ENCODE measurements at regions not wholly inside any gene's neighbourhood (a gene's known extent, or its start where the extent isn't known, plus 50 kb on each side); places are given as distances from the start of the nearest gene placed in this dataset.
"Not testable (repeated sequence)": the region's sequence is repeated elsewhere in the genome, so short reads cannot be mapped to it uniquely, and the experiment has no call there.

GRCh38 chr1:206317878-206318514 lies 114.7 kb downstream of the SRGAP2 start:
- peak; percentile 82 for ATAC-seq (ENCODE audit: insufficient read depth, low read depth)
- not testable (repeated sequence) for H3K9me3 ChIP-seq (ENCODE audit: insufficient read depth, low read length, severe bottlenecking); H3K27ac ChIP-seq (ENCODE audit: low read length); H3K36me3 ChIP-seq (ENCODE audit: insufficient read depth, low read length); H3K4me3 ChIP-seq (ENCODE audit: low read depth in 1 of 2, low read length in 2 of 2); H3K4me2 ChIP-seq (ENCODE audit: insufficient read depth, low read length); H3K79me2 ChIP-seq (ENCODE audit: insufficient read depth, low read length); H2AFZ ChIP-seq (ENCODE audit: low read depth, low read length); H3K9ac ChIP-seq (ENCODE audit: low read depth, low read length); H3K4me1 ChIP-seq (ENCODE audit: insufficient read depth, low read length); H4K20me1 ChIP-seq (ENCODE audit: insufficient read depth, low read length); DNase-seq; H3K27me3 ChIP-seq (ENCODE audit: insufficient read depth, low read length, poor library complexity)

GRCh38 chr1:206320227-206320626 lies 116.9 kb downstream of the SRGAP2 start:
- H3K79me2 ChIP-seq (ENCODE audit: insufficient read depth, low read length); H3K9ac ChIP-seq (ENCODE audit: low read depth, low read length); DNase-seq; H3K4me1 ChIP-seq (ENCODE audit: insufficient read depth, low read length); H3K27ac ChIP-seq (ENCODE audit: low read length); H3K4me3 ChIP-seq (ENCODE audit: low read depth in 1 of 2, low read length in 2 of 2); H3K9me3 ChIP-seq (ENCODE audit: insufficient read depth, low read length, severe bottlenecking); H3K4me2 ChIP-seq (ENCODE audit: insufficient read depth, low read length); ATAC-seq (ENCODE audit: insufficient read depth, low read depth); H4K20me1 ChIP-seq (ENCODE audit: insufficient read depth, low read length); H3K27me3 ChIP-seq (ENCODE audit: insufficient read depth, low read length, poor library complexity); H2AFZ ChIP-seq (ENCODE audit: low read depth, low read length); H3K36me3 ChIP-seq (ENCODE audit: insufficient read depth, low read length): not testable (repeated sequence)

DNA sequence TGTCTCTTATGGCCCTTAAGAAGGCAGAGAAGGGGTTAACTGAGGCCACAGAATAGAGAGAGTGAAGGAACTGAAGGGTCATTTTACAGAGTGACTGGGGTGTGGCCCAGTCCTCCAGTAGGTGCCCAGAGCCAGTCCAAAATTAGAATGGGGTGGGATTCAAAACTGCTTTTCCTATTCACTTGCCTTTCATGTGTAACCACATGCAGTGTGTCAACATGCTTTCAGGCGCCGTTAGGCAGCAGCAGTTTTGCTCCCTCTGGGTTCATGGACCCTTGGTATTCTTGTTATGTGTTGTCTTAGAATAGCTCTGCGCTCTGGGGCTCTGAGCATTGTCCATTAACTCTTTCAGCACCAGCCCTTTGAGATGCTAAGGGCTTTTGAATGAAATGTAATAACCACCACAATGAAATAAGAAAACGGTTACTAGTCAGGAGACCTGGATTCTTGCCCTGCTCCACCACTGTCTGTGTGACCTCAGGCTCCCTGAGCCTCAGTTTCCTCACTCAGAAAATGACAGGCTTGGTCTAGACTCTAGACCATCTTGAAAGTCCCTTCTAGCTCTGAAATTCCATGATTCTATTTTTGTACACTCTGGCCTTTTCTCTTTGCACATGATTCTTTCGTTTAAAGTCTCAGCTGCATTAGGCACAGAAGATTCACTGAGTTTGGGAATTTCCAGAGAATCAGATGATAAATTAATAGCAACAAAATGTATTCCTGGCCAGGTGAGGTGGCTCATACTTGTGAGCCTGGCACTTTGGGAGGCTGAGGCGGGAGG lies 123.0 kb downstream of the SRGAP2 start:
- DNase-seq; H4K20me1 ChIP-seq (ENCODE audit: insufficient read depth, low read length); H3K4me3 ChIP-seq (ENCODE audit: low read depth in 1 of 2, low read length in 2 of 2); H3K9me3 ChIP-seq (ENCODE audit: insufficient read depth, low read length, severe bottlenecking); H3K27me3 ChIP-seq (ENCODE audit: insufficient read depth, low read length, poor library complexity); H3K4me2 ChIP-seq (ENCODE audit: insufficient read depth, low read length); H3K36me3 ChIP-seq (ENCODE audit: insufficient read depth, low read length); H3K4me1 ChIP-seq (ENCODE audit: insufficient read depth, low read length); H2AFZ ChIP-seq (ENCODE audit: low read depth, low read length); H3K27ac ChIP-seq (ENCODE audit: low read length); ATAC-seq (ENCODE audit: insufficient read depth, low read depth); H3K79me2 ChIP-seq (ENCODE audit: insufficient read depth, low read length); H3K9ac ChIP-seq (ENCODE audit: low read depth, low read length): not testable (repeated sequence)

- not testable (repeated sequence) for H3K4me1 ChIP-seq (ENCODE audit: insufficient read depth, low read length); H2AFZ ChIP-seq (ENCODE audit: low read depth, low read length); H3K79me2 ChIP-seq (ENCODE audit: insufficient read depth, low read length); H3K27ac ChIP-seq (ENCODE audit: low read length); DNase-seq; H3K27me3 ChIP-seq (ENCODE audit: insufficient read depth, low read length, poor library complexity); H4K20me1 ChIP-seq (ENCODE audit: insufficient read depth, low read length); H3K36me3 ChIP-seq (ENCODE audit: insufficient read depth, low read length); H3K9me3 ChIP-seq (ENCODE audit: insufficient read depth, low read length, severe bottlenecking); H3K4me2 ChIP-seq (ENCODE audit: insufficient read depth, low read length); H3K4me3 ChIP-seq (ENCODE audit: low read depth in 1 of 2, low read length in 2 of 2); ATAC-seq (ENCODE audit: insufficient read depth, low read depth); H3K9ac ChIP-seq (ENCODE audit: low read depth, low read length)
Measured at GRCh38 chr1:206331597-206331996, 128.3 kb downstream of the SRGAP2 start.

DNA sequence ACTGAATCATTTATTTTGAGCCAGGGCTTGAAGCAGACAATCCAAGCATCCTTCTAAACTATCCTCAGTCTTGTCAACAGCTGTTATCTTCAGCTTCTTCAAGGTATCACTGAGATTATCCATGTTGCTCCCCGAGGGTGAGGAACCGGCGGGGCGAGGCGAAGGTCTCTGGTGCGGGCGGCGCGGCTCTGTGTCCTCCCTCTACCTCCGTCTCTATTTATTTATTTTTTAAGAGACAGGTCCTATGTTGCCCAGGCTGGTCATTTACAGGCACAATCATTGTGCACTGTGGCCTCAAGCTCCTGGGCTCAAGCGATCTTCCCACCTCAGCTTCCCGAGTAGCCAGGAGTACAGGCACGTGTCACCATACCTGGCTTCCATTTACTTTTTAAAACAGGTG lies 130.0 kb downstream of the SRGAP2 start:
- H2AFZ ChIP-seq (ENCODE audit: low read depth, low read length); H3K36me3 ChIP-seq (ENCODE audit: insufficient read depth, low read length); H3K9me3 ChIP-seq (ENCODE audit: insufficient read depth, low read length, severe bottlenecking); ATAC-seq (ENCODE audit: insufficient read depth, low read depth); H3K4me2 ChIP-seq (ENCODE audit: insufficient read depth, low read length); H3K27me3 ChIP-seq (ENCODE audit: insufficient read depth, low read length, poor library complexity); H4K20me1 ChIP-seq (ENCODE audit: insufficient read depth, low read length); H3K4me1 ChIP-seq (ENCODE audit: insufficient read depth, low read length); H3K79me2 ChIP-seq (ENCODE audit: insufficient read depth, low read length); H3K4me3 ChIP-seq (ENCODE audit: low read depth in 1 of 2, low read length in 2 of 2); H3K9ac ChIP-seq (ENCODE audit: low read depth, low read length); H3K27ac ChIP-seq (ENCODE audit: low read length); DNase-seq: not testable (repeated sequence)

GRCh38 chr1:206333897-206334296 lies 130.6 kb downstream of the SRGAP2 start:
- H3K79me2 ChIP-seq (ENCODE audit: insufficient read depth, low read length); H3K27ac ChIP-seq (ENCODE audit: low read length); H3K27me3 ChIP-seq (ENCODE audit: insufficient read depth, low read length, poor library complexity); H3K36me3 ChIP-seq (ENCODE audit: insufficient read depth, low read length); DNase-seq; H3K4me3 ChIP-seq (ENCODE audit: low read depth in 1 of 2, low read length in 2 of 2); H3K4me2 ChIP-seq (ENCODE audit: insufficient read depth, low read length); H2AFZ ChIP-seq (ENCODE audit: low read depth, low read length); ATAC-seq (ENCODE audit: insufficient read depth, low read depth); H3K9me3 ChIP-seq (ENCODE audit: insufficient read depth, low read length, severe bottlenecking); H4K20me1 ChIP-seq (ENCODE audit: insufficient read depth, low read length); H3K4me1 ChIP-seq (ENCODE audit: insufficient read depth, low read length); H3K9ac ChIP-seq (ENCODE audit: low read depth, low read length): not testable (repeated sequence)

GRCh38 chr1:206334481-206334880 lies 131.1 kb downstream of the SRGAP2 start:
- H3K79me2 ChIP-seq (ENCODE audit: insufficient read depth, low read length); H3K4me2 ChIP-seq (ENCODE audit: insufficient read depth, low read length); DNase-seq; H3K27me3 ChIP-seq (ENCODE audit: insufficient read depth, low read length, poor library complexity); H2AFZ ChIP-seq (ENCODE audit: low read depth, low read length); H3K4me3 ChIP-seq (ENCODE audit: low read depth in 1 of 2, low read length in 2 of 2); H3K4me1 ChIP-seq (ENCODE audit: insufficient read depth, low read length); ATAC-seq (ENCODE audit: insufficient read depth, low read depth); H3K27ac ChIP-seq (ENCODE audit: low read length); H3K9ac ChIP-seq (ENCODE audit: low read depth, low read length); H3K9me3 ChIP-seq (ENCODE audit: insufficient read depth, low read length, severe bottlenecking); H3K36me3 ChIP-seq (ENCODE audit: insufficient read depth, low read length); H4K20me1 ChIP-seq (ENCODE audit: insufficient read depth, low read length): not testable (repeated sequence)

DNA sequence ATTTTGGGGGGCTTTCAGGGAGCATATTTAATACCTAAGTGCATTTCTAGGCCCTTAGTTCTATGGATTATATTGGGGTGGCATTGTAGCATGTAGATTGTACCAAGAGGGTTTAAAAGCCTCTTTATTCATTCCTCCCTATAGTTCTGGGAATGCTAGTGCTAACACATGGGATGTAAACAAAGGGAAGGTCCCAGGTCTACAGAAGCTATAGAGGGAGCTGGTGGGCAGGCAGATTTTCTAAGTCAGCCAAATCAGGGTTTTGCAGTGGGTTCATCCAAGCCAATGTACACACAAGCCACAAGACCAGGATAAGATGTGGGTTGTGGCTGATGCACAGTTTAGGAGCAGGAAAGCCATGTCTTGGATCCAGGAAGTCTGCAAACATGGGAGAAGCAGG lies 131.8 kb downstream of the SRGAP2 start:
- not testable (repeated sequence) for ATAC-seq (ENCODE audit: insufficient read depth, low read depth); DNase-seq

More for the DNA sequence above, 131.8 kb downstream of the SRGAP2 start:
- H3K79me2 ChIP-seq (ENCODE audit: insufficient read depth, low read length); H3K4me2 ChIP-seq (ENCODE audit: insufficient read depth, low read length); H4K20me1 ChIP-seq (ENCODE audit: insufficient read depth, low read length); H3K4me3 ChIP-seq (ENCODE audit: low read depth in 1 of 2, low read length in 2 of 2); H3K36me3 ChIP-seq (ENCODE audit: insufficient read depth, low read length); H3K9me3 ChIP-seq (ENCODE audit: insufficient read depth, low read length, severe bottlenecking); H2AFZ ChIP-seq (ENCODE audit: low read depth, low read length); H3K9ac ChIP-seq (ENCODE audit: low read depth, low read length); H3K27me3 ChIP-seq (ENCODE audit: insufficient read depth, low read length, poor library complexity); H3K4me1 ChIP-seq (ENCODE audit: insufficient read depth, low read length); H3K27ac ChIP-seq (ENCODE audit: low read length): not testable (repeated sequence)
